DMS 273 (cell line): ENCODE measurements at regions not wholly inside any gene's neighbourhood (a gene's known extent, or its start where the extent isn't known, plus 50 kb on each side); places are given as distances from the start of the nearest gene placed in this dataset.

Experiments used
- DNase-seq: peaks from one replicate; lab custom pipeline; 2025; ENCODE audit not compliant: unreplicated experiment; lab: John Stamatoyannopoulos, UW

GRCh38 chr5:175388531-175388930 is 55.5 kb downstream of the DRD1 start:
- no peak for DNase-seq

DNA sequence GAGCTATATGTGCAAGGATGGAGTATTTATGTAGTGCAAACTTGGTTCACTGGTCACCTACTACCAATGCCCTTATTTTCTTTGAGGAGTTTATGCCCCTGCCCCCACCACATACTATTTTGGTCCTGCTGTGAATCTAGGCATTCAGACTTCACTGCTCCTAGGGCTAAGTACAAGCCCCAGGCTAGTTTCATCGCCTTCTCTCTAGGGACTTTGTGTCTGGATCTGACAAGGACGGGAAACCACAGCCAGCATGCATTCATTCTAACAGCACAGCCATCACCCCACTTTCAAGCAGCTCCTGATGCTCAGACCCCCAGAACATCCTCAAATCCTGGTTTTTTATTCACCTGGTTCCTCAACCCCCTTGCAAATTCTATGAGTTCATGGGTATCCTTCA is 56.8 kb downstream of the DRD1 start:
- no peak for DNase-seq

GRCh38 chr5:175386526-175386925 is 57.5 kb downstream of the DRD1 start:
- no peak for DNase-seq

DNA sequence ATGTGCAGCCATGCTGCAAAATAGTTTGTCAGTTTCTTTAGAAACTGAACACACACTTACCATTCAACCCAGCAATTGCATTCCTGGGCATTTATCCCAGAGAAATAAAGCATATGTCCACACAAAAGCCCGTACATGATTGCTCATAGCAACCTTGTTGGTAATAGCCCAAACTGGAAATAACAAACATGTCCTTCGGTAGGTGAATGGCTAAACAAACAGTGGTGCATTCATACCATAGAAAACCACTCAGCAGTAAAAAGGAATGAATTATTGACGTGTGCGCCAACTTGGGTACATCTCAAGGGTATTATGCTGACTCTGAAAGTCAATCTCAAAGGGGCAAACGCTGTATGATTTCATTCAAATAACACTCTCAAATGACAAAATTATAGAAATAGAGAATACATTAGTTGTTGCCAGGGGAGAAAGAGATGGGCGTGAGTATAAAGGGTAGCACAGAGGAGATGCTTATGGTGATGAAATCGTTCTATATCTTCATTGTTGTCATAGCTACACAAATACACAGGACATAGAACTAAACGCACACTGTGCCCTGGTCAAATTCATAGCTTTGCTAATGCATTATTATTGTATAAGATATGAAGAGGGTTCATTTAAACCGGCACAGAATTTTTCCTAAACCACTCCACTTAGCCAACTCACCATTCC is 58.2 kb downstream of the DRD1 start:
- DNase-seq, result peak; percentile 17

GRCh38 chr5:175384724-175385552 is 59.0 kb downstream of the DRD1 start:
- DNase-seq, result no peak

GRCh38 chr5:175383350-175383749 is 60.6 kb downstream of the DRD1 start:
- peak; percentile 22 for DNase-seq

GRCh38 chr5:175382171-175382570 is 61.8 kb downstream of the DRD1 start:
- peak; percentile 47 for DNase-seq

- no peak for DNase-seq
Measured at GRCh38 chr5:175381130-175381529, 62.9 kb downstream of the DRD1 start.

DNA sequence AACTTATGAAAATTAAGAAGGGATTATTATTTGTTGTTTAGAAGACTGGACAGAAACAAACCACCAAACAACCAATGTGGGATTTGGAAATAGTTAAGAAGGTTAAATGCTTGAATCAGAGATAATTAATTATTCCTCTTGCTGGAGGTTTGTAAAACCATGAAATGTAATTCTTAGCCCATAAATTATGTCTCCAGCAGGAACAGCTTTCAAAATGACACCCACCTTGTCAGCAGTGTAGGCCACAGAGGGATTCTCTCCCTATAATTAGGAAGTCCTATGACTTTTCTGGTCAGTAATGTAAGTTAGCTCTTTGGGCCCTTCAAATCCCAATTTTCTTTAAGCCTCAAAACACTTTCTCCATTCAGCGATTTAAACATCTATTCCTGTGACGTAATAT is 63.3 kb downstream of the DRD1 start:
- no peak for DNase-seq

GRCh38 chr5:175379867-175380266 is 64.1 kb downstream of the DRD1 start:
- DNase-seq, result no peak

DNA sequence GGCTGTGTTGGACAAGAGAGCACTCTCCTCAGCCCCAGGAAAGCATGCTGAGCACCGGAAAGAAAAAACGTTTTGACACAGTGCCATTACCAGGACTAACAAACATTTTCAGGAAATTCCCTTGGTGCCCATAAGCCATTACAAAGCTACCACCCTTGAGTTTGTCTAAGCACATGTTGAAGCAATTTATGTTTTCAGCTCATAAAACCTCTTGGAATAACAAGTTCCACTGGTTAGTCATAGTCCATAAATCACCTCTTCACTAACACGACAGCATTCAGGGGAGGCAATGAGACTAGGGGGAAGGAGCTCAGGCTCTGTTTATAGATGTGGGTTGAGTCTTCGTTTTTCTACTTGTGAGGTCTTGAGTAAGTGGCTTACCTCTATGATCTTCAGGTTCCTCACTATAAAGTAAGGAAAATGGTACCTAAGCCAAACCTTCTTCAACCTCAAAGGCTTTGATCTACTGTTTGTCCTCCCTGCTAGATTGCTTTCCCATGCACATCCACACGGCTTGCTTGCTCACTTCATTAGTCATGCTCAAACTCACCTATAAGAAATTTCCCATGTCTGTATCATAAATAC is 65.4 kb downstream of the DRD1 start:
- no peak for DNase-seq

DNA sequence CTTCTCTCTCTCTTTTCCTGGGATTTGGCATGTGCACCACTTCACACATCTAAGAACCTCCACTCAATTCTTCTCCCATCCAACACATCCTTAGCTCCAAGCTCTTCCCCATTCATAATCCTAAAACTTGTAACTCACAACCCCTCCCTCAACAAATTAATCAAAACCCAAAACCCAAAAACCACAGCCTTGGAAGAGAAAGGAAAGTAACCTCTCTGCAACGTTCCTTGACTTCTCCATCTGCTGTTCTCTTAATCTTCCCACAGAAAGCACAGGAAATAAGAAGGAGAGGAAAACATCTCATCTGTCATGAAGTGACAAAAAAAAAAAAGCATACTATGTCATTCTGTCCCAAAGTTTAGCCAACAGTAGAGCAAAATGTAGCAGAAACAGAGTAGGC is 66.2 kb downstream of the DRD1 start:
- DNase-seq, result no peak

GRCh38 chr5:175374166-175374875 is 69.7 kb downstream of the DRD1 start:
- DNase-seq, result no peak

DNA sequence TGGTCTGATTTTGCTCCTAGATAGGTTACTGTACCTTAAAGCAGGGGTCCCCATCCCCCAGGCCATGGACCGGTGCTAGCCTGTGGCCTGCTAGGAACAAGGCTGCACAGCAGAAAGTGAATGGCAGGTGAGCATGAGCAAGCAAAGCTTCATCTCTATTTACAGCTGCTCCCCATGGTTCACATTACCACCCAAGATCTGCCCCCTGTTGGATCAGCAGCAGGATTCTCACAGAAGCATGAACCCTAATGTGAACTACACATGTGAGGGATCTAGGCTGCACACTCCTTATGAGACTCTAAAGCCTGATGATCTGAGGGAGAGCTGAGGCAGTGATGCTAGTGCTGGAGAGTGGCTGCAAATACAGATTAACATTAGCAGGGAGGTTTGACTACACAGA is 78.1 kb downstream of the DRD1 start:
- no peak for DNase-seq

GRCh38 chr5:175363300-175363699 is 80.7 kb downstream of the DRD1 start:
- no peak for DNase-seq

- no peak for DNase-seq
Measured at GRCh38 chr5:175357995-175358394, 86.0 kb downstream of the DRD1 start.

GRCh38 chr5:175356428-175356827 is 87.6 kb downstream of the DRD1 start:
- DNase-seq, result no peak

DNA sequence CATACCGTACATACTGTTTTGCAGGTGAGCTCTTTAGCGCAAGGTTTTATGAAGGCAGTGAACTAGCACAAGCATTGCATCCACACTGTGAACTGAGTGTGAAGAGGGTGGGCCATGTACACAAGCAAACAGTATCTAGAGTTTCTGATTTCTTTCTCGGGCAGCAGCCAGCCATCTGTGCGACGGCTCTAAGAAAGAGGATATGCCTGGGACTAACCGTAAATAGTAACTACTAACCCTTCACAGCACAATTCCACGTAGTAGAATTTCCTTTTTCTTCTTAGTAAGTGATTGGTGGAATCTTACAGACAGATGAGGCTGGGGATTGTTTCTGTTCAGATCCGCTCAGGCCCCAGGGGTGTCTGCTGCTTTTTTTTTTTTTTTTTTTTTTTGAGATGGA is 89.0 kb downstream of the DRD1 start:
- peak; percentile 58 for DNase-seq

- no peak for DNase-seq
Measured at GRCh38 chr5:175353926-175354325, 90.1 kb downstream of the DRD1 start.

GRCh38 chr5:175351897-175352590 is 91.9 kb downstream of the DRD1 start:
- no peak for DNase-seq

- peak; percentile 44 for DNase-seq
Measured at GRCh38 chr5:175351126-175351525, 92.9 kb downstream of the DRD1 start.
